H1 (cell line): ENCODE measurements at regions not wholly inside any gene's neighbourhood (a gene's known extent, or its start where the extent isn't known, plus 50 kb on each side); places are given as distances from the start of the nearest gene placed in this dataset.

Source experiments
- BACH1 ChIP-seq: IDR thresholded peaks from 2 replicates; pipeline ENCODE4 v1.6.1; 2012; ENCODE audit warnings: low read length, improper control_type of control experiment
- BCL11A ChIP-seq, 2 experiments: IDR thresholded peaks; one replicate each; pipeline ENCODE4 v1.6.1; 2011; ENCODE audit warnings: low read depth in 2 of 2, low read length in 2 of 2, mild to moderate bottlenecking in 2 of 2
- CHD1 ChIP-seq: IDR thresholded peaks from 2 replicates; pipeline ENCODE4 v1.6.1; 2012; ENCODE audit warnings: low read depth, low read length, improper control_type of control experiment
- PHF8 ChIP-seq: fragments of 200-600 bp; sonication (generic); conservative IDR thresholded peaks from 2 replicates; pipeline ENCODE4 v1.7.1; 2012; ENCODE audit warnings: low read depth, mild to moderate bottlenecking, inconsistent platforms, low read length, moderate library complexity
- POLR2A ChIP-seq, 2 experiments: IDR thresholded peaks; 1 replicate in 1 of 2; 2 replicates in 1 of 2; pipeline ENCODE4 v1.6.1; 2011; ENCODE audit warnings: low read depth in 2 of 2, low read length in 2 of 2, mild to moderate bottlenecking in 2 of 2; ENCODE audit errors: control extremely low read depth in 1 of 2
- SRF ChIP-seq: IDR thresholded peaks from 2 replicates; pipeline ENCODE4 v1.6.1; 2011; ENCODE audit warnings: mild to moderate bottlenecking, low read depth, low read length, moderate library complexity
- TF ChIP-seq, protein P1 (sequence below): fragments of 300-600 bp; sonication (generic); IDR thresholded peaks from 2 replicates; pipeline ENCODE4 v1.7.1; 2012; ENCODE audit warnings: low read length, moderate library complexity, mild to moderate bottlenecking, inconsistent platforms; ENCODE audit not compliant: insufficient replicate concordance
- TF ChIP-seq, protein P2 (sequence below): IDR thresholded peaks from 2 replicates; pipeline ENCODE4 v1.6.1; 2011; ENCODE audit warnings: low read depth, mild to moderate bottlenecking, low read length; ENCODE audit not compliant: insufficient read depth

DNA sequence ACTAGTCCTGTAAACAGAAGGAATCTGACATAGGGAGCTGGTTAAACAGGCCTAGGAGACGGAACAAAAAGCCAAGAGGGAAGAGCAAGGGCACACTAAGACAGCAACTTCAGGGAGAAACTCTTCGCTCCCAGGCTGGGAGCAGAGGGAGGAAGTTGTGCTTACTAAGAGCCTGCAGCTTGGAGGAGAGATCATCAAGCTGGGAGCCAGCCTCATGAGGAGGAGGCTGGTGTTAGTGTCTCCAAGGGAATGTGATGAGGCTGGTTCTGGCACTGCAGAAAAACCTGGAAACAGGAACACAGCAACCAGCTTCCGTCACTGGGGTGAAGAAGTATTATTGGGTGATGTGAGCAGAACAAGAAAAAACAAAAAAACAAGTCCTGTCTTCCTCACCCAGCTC lies 1027.3 kb downstream of the UQCRFS1 start (continued):
- TF ChIP-seq, protein P1, sequence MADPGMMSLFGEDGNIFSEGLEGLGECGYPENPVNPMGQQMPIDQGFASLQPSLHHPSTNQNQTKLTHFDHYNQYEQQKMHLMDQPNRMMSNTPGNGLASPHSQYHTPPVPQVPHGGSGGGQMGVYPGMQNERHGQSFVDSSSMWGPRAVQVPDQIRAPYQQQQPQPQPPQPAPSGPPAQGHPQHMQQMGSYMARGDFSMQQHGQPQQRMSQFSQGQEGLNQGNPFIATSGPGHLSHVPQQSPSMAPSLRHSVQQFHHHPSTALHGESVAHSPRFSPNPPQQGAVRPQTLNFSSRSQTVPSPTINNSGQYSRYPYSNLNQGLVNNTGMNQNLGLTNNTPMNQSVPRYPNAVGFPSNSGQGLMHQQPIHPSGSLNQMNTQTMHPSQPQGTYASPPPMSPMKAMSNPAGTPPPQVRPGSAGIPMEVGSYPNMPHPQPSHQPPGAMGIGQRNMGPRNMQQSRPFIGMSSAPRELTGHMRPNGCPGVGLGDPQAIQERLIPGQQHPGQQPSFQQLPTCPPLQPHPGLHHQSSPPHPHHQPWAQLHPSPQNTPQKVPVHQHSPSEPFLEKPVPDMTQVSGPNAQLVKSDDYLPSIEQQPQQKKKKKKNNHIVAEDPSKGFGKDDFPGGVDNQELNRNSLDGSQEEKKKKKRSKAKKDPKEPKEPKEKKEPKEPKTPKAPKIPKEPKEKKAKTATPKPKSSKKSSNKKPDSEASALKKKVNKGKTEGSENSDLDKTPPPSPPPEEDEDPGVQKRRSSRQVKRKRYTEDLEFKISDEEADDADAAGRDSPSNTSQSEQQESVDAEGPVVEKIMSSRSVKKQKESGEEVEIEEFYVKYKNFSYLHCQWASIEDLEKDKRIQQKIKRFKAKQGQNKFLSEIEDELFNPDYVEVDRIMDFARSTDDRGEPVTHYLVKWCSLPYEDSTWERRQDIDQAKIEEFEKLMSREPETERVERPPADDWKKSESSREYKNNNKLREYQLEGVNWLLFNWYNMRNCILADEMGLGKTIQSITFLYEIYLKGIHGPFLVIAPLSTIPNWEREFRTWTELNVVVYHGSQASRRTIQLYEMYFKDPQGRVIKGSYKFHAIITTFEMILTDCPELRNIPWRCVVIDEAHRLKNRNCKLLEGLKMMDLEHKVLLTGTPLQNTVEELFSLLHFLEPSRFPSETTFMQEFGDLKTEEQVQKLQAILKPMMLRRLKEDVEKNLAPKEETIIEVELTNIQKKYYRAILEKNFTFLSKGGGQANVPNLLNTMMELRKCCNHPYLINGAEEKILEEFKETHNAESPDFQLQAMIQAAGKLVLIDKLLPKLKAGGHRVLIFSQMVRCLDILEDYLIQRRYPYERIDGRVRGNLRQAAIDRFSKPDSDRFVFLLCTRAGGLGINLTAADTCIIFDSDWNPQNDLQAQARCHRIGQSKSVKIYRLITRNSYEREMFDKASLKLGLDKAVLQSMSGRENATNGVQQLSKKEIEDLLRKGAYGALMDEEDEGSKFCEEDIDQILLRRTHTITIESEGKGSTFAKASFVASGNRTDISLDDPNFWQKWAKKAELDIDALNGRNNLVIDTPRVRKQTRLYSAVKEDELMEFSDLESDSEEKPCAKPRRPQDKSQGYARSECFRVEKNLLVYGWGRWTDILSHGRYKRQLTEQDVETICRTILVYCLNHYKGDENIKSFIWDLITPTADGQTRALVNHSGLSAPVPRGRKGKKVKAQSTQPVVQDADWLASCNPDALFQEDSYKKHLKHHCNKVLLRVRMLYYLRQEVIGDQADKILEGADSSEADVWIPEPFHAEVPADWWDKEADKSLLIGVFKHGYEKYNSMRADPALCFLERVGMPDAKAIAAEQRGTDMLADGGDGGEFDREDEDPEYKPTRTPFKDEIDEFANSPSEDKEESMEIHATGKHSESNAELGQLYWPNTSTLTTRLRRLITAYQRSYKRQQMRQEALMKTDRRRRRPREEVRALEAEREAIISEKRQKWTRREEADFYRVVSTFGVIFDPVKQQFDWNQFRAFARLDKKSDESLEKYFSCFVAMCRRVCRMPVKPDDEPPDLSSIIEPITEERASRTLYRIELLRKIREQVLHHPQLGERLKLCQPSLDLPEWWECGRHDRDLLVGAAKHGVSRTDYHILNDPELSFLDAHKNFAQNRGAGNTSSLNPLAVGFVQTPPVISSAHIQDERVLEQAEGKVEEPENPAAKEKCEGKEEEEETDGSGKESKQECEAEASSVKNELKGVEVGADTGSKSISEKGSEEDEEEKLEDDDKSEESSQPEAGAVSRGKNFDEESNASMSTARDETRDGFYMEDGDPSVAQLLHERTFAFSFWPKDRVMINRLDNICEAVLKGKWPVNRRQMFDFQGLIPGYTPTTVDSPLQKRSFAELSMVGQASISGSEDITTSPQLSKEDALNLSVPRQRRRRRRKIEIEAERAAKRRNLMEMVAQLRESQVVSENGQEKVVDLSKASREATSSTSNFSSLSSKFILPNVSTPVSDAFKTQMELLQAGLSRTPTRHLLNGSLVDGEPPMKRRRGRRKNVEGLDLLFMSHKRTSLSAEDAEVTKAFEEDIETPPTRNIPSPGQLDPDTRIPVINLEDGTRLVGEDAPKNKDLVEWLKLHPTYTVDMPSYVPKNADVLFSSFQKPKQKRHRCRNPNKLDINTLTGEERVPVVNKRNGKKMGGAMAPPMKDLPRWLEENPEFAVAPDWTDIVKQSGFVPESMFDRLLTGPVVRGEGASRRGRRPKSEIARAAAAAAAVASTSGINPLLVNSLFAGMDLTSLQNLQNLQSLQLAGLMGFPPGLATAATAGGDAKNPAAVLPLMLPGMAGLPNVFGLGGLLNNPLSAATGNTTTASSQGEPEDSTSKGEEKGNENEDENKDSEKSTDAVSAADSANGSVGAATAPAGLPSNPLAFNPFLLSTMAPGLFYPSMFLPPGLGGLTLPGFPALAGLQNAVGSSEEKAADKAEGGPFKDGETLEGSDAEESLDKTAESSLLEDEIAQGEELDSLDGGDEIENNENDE = no peak
- TF ChIP-seq BCL11A (IDR thresholded peaks at IDR 0.05; ENCODE audit: low read depth in 2 of 2, low read length in 2 of 2) (no peak), BACH1 (no peak), POLR2A (IDR thresholded peaks at IDR 0.05; ENCODE audit: control extremely low read depth in 1 of 2, low read depth in 2 of 2, low read length in 2 of 2) (no peak), CHD1 (no peak), PHF8 (no peak), SRF (no peak)
- TF ChIP-seq, protein P2, sequence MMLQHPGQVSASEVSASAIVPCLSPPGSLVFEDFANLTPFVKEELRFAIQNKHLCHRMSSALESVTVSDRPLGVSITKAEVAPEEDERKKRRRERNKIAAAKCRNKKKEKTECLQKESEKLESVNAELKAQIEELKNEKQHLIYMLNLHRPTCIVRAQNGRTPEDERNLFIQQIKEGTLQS = no peak
